ENCODE measurements at regions not wholly inside any gene's neighbourhood (a gene's known extent, or its start where the extent isn't known, plus 50 kb on each side); places are given as distances from the start of the nearest gene placed in this dataset.
A peak's percentile ranks its signal among the peaks of the same experiment; 100 is the strongest.

DNA sequence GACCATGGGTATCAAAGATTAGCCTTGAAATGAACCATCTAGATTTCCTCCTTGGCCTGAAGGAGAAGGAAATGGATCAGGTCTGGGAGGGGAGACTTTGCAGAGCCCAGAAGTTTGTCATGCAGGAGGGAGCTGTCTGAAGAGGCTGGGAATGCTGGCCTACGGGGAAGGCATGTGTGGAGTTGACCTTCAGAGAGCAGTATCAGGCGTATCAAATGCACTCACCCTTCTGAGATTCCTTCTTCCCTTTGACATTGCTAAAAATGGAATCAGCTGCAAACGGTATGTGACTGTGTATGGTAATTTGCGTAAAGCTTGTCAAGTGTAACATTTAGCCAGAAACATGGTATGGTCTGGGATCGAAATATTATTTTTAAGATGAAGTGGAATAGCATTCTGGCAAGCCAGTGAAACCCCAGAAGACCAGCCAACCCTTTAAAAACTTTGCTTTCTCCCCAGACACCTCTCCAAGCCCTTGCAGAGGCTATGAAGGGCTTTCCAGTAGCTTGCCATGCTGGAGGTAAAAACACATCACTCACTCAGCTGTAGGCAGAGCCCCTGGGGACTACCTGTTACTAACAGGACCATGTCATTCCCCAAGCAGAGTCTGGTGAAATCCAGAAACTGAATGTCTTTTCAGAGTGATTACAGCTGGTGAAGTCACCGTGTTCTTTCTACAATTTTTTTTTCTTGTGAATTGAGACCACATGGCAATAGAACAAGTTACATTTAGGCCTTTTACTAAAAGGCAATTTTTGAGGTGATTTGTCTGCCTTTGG lies 174.7 kb upstream of the SLC24A5 start:
- DNase-seq (ENCODE audit: low read depth): no peak

DNA sequence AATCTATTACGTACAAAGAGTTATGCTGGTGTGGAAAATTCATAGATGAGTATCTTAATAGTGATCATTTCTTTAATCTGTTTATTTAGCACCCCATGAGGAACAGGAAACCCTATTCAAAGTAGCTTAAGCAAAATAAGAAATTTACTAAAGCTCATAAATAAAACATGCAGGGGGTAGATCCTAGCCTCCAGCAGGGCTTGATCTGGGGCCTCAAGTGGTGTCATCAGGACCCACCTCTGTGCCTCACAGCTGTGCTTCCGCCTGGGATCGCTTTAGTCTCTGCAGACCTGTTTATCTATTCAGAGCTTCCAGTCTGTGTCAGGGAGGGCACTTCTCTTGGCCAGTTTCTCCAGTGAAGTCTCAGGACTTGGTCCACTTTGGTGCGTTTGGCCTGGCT lies 171.0 kb upstream of the SLC24A5 start:
- DNase-seq (ENCODE audit: low read depth): no peak

GRCh38 chr15:47950447-47950846 lies 170.3 kb upstream of the SLC24A5 start:
- no peak for DNase-seq (ENCODE audit: low read depth)

GRCh38 chr15:47951781-47952180 lies 169.0 kb upstream of the SLC24A5 start:
- DNase-seq (ENCODE audit: low read depth): no peak

- DNase-seq (ENCODE audit: low read depth): no peak
These were observed 166.6 kb upstream of the SLC24A5 start for GRCh38 chr15:47954196-47954595.

DNA sequence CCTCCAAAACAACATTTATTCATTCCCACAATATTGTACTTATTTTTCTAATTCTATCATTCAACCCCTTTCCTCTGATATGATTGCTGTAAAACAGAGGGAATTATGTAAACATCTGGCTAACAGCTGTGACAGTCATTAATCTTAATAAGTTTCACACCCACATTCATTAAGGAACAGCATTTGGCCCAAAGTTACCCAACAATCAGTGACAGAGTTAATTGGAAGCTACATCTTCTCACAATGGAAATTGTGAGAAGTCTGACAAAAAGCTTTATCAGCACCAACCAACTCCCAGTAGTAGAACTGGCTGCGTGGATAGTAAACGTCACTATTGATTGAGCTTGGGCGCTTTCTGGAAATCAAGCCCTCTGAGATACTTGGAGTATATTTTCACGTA lies 165.8 kb upstream of the SLC24A5 start:
- DNase-seq (ENCODE audit: low read depth): no peak

DNA sequence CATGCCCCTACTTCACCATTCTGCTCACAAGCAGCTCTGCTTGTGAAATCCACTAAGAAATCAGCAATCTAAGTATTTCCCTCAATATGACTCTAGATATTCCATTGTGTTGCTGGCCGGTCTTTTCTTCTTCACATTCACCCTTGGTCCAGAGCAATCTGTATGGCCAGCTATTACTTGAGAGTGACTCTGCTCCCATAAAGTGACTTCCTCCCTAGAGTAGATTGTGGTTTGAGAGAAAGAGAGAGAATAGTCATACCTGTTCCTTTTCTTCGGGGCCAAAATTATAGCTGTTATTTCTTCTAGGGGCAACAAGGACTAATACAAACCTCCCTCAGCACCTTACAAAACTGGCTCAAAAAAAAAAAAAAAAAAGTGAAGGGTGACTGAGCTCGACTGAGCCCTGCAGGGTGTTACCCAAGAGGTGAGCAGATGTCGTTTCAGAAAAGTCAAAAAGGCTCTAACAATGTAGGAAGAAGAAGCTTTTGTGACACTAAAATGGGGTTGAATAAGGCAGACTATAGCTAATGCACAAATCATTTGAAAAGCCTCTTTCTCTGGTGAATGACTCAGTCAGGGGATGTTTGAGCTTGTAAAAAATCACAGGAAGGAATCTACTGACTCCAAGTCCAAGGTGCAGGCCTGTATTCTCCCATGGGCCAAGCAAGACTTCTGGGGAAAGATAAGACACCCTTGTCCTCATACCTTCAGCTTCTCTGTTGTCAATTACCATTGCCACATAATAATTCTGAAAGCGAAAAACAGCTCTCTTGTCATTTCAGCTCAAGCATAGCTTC lies 161.0 kb upstream of the SLC24A5 start:
- DNase-seq (ENCODE audit: low read depth): peak; percentile 7

- no peak for DNase-seq (ENCODE audit: low read depth)
These were observed 159.2 kb upstream of the SLC24A5 start for GRCh38 chr15:47961401-47962090.

DNA sequence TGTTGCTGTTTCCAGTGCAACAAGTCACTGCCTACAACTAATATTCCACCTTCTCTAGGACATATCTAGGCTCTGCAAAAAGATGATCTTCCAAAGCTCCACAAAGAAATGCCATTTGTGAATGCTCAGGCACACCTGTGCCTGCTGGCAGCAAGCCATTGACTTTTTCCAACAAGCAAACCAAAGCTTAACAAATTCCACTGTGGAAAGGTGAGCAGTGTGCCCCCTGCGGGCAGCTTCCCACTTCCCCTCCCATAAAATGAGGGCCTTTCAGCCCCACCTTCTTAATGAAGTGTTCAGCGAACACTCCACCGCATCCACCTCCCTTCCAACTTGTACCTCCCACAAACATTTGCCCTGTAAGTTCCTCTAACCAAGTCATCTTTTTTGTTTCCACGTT lies 157.5 kb upstream of the SLC24A5 start:
- no peak for DNase-seq (ENCODE audit: low read depth)

- no peak for DNase-seq (ENCODE audit: low read depth)
These were observed 156.6 kb upstream of the SLC24A5 start for GRCh38 chr15:47964229-47964628.

DNA sequence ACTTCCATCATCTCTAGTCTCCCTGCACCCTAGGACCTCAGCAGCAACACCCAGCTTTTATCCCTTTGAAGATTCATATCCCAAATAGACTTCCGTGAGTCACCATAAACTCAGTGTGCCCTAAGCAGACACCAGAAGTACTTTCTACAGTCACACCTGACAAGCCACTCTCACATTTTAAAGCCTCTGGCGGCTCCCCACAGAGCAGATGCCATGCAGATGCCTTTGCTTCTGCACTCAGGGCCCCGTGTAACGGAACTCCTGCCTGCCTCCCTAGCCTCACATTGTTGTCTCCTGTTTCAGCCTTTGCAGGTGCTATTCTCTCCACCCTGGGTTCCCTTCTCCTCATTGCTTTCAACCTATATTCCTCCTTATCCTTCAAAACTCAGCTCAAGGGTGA lies 155.5 kb upstream of the SLC24A5 start:
- DNase-seq (ENCODE audit: low read depth): no peak

GRCh38 chr15:47968593-47968992 lies 152.2 kb upstream of the SLC24A5 start:
- no peak for DNase-seq (ENCODE audit: low read depth)

DNA sequence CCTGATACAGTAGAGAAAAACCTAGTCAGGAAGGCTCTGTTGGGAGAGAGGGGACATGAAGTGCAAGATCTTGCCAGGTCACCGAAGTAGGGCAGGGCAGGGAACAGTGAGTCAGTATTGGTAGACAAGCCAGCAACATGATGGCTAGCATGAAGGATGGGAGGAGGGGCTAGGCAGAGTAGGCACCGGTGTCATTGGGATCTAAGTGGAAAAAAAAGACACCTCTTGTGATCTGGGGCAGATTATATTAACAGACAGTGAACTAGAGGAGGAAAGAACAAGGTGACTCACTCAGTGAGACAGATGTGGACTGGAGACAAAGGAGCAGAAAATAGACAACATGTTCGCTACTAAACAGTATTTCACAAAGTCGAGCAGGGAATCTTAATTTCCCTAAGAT lies 149.2 kb upstream of the SLC24A5 start:
- peak; percentile 23 for DNase-seq (ENCODE audit: low read depth)

- DNase-seq (ENCODE audit: low read depth): no peak
These were observed 148.1 kb upstream of the SLC24A5 start for GRCh38 chr15:47972738-47973137.

DNA sequence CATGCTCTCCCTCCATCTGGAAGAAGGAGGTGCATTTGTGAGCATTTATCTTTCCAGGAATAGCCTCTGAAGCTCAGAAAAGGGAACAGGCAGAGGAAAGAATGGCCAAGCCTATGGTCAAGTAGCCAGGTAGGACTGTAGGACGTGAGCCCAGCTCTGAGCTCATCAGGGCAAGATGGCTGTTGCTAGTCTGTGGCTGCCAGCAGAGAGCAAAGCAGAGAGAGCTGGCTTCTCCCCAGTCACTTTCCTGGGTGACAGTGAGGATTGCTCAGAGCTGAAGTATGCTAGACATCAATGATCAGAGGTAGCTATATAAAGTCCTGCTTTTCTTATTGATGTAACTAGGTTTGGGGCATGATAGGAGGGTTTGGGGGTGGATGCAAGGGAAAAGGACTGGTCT lies 146.1 kb upstream of the SLC24A5 start:
- no peak for DNase-seq (ENCODE audit: low read depth)

DNA sequence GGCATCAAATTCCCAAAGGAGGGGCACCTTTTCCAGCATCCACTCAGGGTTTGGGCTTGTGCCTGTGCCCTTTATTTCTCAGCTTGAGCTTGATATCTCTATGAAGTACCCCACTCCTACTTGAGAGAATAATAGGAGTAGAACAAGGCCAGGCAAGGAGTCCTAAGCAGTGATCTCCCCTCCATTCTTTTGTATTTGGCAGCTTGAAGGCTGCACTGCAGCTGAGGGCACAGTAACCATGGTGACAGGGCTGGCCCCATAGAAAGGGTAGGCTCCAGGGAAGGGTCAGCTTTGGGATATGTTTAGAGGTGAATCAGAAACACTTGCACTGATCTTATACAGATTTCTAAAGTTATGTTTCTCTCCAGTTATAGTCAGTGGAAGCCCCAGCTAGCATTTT lies 145.4 kb upstream of the SLC24A5 start:
- DNase-seq (ENCODE audit: low read depth): no peak

DNA sequence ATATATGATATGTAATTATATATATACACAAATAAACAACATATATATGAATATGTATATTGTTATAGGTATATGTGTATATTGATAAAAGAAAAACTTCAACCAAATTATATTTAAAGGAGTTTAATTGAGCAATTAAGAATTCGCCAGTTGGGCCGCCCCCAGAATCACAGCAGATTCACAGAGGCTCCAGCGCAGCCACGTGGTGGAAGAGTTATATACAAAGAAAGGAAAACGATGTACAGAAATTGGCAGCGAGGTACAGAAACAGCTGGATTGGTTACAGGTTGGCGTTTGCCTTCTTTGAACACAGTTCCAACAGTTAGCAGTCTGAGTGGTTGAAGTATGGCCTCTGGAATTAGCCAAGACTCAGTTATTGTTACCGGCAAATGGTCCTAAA lies 137.3 kb upstream of the SLC24A5 start:
- no peak for DNase-seq (ENCODE audit: low read depth)

GRCh38 chr15:47985568-47985967 lies 135.2 kb upstream of the SLC24A5 start:
- no peak for DNase-seq (ENCODE audit: low read depth)

DNA sequence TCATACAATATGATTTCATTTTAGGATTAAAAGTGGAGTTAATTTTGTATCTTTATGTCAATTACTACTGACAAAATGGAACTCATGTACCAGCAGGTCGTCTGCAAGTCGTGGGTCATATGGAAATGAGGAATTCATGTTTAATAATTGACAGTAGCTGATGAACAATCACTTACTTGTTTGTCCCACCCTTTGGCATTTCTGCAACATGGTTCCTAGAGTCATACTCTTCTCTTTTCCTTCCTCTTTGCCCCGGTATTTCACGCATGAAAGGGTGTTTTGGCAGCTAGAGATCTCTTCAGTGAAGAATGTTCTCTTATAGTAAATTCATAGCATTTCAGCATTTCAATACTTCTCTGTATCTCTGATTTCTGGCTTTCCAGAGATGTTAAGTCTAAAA lies 133.3 kb upstream of the SLC24A5 start:
- DNase-seq (ENCODE audit: low read depth): no peak

- DNase-seq (ENCODE audit: low read depth): peak; percentile 17
These were observed 132.8 kb upstream of the SLC24A5 start for GRCh38 chr15:47987908-47988532.

- DNase-seq (ENCODE audit: low read depth): no peak
These were observed 132.2 kb upstream of the SLC24A5 start for GRCh38 chr15:47988564-47988963.

DNA sequence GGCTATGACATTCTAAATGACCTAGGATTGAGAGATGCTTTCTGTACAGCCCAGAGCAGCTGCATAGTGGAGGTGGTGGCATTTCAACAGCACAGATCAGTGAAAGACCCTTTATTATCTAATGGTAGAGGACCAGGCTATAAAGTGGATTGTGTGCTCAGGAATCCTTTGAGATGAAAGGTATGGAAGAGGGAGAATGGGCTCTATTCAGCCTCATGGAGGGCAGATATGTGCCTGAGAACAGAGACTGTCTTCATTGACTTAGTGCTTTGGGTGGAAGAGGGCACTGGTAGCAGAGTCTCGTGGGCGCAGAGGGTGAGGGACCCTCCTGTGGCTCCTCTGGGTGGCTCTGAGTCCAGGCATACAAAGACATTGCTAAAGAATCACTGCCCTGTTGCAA lies 130.0 kb upstream of the SLC24A5 start:
- DNase-seq (ENCODE audit: low read depth): no peak

All from HT1080 (cell line).